Stimulated activated CD8-positive, alpha-beta memory T cell treated with anti-CD3 and anti-CD28 coated beads, Interleukin-7, amount 100 ng/mL, for 4 hours (primary cell): ENCODE measurements at regions not wholly inside any gene's neighbourhood (a gene's known extent, or its start where the extent isn't known, plus 50 kb on each side); places are given as distances from the start of the nearest gene placed in this dataset.

Experiments
- DNase-seq, 2 donors: peaks; one replicate each; pipeline ENCODE4 v3.0.0-alpha.2; 2020; ENCODE audit warnings: low read depth in 2 of 2

DNA sequence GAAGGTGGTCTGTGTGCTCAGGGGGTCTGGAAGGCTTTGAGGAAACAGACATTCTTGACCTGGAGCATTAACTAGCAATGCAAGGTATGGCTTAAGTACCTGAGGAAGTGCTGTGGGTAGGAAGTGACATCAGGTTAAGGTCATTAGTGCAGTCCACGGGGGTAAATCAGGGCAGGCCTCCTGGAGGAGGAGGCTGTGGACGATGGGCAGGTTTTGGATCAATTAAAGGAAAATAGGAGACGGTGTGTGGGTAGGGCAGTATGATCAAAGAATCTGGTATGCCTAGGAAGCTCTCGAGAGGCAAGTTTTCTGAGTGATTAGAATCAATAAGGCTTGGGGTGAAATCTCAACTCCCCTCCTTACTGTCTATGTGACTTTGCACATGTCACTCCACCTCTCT lies 295.3 kb downstream of the AACS start:
- DNase-seq = no peak

DNA sequence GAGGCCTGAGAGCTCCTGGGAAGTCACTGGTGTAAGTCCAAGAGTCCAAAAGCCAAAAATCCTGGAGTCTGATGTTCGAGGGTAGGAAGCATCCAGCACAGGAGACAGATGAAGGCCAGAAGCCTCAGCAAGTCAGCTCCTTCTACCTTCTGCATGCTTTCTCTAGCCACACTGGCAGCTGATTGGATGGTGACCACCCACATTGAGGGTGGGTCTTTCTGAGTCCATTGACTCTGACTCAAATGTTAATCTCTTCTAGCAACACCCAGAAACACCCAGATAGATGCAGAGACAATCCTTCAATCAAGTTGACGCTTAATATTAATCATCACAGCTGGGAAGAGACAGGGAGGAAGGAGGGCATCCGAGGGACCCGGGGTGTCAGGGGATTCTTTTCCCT lies 305.8 kb downstream of the AACS start:
- no peak for DNase-seq

DNA sequence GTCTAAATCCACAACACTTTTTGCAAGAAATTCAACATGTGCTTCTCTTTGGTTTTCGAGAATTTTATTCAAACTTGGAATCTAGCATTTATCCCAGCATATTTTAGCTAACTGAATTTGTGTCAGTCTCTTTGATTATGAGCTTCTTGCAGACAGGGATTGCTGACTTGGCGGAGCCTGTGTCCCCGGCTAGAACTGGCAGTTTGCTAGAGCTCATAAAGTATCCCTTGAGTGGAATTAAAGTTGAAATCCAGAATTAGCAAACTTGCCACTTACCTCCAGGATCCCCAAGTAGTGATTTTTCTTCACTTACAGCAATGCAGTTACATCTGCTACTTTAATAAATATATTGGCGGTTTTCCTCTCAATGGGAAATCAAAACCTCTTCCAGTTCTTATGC lies 306.9 kb downstream of the AACS start:
- DNase-seq = no peak

DNA sequence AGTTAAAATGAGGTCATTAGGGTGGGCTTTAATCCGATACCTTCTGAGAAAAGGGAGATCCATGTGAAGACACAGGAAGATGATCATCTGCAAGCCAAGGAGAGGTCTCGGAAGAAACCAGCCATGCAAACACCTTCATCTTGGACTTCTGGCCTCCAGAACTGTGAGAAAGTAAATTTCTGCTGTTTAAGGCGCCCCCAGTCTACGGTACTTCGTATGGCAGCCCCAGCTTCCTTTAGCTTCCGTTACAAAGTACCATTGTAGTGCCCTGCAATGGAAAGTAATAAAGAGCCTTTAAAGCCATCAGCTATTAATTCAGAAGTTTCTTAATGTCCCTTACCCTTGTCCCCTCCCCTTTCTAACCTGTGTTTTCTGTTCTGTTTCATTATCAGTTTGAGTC lies 308.1 kb downstream of the AACS start:
- DNase-seq = no peak

DNA sequence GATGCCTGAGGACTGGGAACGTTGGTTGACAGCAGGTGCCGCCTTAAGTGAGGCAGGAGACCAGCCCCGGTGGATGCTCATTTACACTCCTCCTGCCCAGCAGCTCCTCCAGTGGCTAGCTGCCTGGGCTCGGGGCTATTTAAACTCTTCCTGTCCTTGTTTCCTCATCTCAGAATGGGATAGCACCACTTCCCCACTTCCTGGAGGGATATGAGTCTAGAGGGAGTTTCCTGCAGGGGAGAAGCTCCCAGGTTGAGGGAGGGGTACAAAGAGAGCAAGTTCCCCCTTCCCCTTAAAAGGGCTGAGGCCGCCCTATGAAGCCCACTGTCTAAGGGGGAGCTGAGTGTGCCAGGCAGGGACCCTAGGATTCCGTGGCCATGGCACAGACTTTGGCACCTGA lies 311.2 kb downstream of the AACS start:
- no peak for DNase-seq

DNA sequence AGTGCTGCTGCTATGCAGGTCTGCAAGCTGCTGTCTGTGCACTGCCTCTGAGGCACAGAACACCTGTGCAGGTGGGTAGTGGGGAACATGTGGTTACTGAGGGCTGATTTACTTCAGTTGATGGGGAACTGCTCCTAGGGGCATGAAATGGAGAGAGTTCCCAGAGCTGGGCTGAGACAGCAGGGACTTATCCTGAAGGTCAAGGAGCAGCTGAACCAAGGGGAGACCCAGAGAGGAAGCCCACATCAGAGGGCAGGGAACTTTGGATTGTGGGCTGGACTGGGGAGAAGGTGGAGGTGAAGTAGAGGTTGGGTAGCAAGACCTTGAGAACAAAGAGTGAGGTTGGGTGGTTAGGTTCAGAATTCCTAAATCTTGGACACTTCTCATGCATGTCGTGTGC lies 311.9 kb downstream of the AACS start:
- no peak for DNase-seq

DNA sequence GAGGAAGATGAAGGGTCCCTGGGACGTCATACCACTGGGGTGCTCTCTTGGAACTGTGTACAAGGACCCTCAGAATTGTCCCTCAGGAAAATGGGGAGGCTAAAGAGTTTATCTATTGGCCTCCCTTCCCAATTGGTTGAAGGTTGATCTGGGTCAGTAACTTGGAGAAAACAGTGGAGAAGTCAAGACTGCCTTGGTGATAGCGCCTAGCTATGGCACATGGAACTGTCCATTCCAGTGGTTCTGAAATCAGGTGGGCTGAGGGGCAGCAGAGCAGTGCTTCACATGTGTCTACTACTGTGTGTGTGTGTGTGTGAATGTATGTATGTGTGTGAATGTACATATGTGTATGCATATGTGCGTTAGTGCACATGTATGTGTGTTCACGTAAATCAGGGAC lies 316.1 kb downstream of the AACS start:
- DNase-seq = no peak

DNA sequence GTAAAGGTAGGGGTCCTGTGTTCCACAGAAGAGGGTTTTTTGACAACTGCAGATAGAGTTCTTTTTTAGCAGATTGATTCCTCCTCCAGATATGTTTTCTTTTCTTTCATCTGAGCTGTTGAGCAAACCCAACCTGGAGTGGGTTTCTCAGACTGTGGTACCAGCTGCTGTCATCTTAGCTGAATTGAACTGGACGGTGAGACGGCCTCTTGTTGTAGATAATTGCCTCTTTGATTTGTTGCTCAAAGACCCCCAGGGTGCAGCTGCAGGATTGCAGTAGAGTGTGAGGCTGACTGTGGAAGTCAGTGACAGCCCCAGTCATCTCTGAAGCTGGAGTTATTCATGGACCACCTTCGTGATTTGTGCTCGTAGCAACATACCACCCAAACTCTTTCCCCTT lies 317.7 kb downstream of the AACS start:
- no peak for DNase-seq

DNA sequence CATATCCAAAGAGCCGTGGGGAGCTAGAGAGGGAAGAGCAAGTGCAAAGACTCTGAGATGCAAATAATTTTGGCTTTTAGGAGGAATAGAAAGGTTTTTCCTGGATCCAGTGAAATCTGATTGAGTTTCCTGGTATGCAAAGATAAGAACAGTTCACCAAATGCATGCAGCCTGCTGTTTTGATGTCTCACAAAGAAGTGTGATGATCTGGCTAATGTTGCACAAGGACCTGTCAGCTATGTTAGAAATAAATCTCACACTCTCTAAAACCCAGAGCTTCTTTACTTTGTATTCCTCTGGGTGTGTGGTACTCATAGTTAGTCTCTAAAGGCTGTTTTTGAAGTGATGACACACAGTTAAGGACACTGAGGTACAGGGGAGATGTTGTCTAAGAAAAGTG lies 321.4 kb downstream of the AACS start:
- no peak for DNase-seq

DNA sequence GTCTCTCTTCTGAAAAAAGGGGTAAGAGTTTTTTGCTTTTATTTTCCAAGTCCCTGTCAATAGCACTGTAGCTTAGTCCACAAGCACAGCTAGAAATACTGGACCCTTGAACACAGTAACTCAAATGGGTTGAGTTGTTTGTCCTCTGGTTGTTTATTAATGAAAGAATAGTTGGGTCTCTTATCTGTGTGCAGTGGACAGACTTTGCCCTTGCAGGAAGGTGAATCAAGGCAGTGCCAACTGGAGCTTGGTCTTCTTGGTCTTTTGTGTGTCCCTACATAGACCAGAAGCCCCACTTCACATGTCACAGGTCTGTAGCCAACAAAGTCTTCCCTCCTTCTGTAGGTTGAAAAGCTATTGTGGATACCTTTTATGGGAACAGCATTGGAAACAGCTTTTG lies 322.0 kb downstream of the AACS start:
- no peak for DNase-seq

DNA sequence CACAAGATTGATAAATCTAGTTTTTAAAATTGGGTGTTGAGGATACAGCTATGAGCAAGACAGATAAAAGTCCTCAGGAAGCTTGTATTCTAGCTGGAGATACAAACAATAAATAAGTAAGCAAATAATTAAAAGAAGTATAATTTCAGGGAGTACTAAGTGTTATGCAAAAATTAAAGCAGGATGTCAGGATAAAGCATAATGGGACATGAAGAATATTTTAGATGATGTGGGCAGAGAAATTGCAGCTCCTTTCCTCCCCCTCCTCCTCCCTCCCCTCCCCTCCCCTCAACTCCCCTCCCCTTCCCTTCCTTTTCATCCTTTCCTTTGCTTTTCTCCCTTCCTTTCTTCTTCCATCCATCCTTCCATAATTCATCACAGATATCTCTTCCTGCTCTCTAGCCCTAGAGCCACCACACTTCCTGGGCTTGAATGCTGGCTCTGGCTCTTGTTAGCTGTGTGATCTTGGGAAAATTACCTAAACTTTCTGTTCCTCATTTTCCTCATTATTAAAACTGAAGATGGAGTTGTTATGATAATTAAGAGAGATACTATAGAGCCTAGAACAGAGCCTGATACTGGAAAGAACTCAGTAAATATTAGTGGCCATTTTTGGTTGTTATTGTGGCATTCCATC lies 323.9 kb downstream of the AACS start:
- no peak for DNase-seq

DNA sequence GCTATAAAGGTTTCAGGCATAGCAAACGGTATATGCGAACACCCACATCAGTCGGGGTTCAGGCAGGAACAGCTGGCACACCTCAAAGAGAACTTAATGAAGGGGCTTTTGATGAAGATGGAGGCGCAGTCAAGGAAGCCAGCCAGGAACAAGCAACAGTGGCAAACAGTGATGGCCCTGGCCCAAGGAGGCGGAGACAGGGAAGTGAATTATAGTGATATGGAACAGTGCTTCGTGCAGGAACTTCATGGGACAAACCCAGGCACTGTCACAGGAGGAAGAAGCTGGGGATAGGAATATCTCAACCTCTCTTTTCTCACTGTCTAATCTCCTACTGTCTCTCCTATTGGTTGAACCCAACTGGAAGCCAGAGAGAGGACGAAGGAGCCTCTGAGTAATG lies 328.3 kb downstream of the AACS start:
- DNase-seq = no peak

DNA sequence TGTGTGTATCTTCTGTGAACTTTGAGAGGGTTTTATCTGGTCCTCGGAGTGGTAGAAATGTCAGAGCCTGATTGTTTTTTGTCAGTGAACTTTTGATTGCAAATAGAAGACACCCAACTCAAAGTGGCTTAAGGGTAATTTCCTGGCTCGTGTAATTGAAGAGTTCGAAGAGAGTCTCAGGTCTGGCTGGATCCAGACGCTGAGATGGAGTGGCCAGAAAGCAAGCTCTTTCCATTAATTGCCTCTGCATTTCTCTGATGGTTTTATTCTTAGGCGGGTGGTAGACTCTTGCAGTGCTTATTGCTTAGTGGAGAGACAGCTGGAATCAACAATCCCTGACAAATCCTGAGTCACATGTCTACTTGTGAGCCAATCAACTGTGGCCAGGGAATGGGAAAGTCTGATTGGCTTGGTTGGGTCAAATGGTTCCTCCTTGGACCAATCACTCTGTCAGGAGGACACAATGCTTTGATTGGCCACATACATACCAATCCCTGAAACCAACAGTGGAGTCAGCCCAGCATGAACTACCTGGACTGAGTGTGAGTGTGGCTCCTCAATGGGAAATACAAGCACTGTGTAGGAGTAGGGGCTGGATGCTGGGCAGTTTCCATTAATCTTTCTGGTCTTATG lies 330.5 kb downstream of the AACS start:
- DNase-seq = no peak

DNA sequence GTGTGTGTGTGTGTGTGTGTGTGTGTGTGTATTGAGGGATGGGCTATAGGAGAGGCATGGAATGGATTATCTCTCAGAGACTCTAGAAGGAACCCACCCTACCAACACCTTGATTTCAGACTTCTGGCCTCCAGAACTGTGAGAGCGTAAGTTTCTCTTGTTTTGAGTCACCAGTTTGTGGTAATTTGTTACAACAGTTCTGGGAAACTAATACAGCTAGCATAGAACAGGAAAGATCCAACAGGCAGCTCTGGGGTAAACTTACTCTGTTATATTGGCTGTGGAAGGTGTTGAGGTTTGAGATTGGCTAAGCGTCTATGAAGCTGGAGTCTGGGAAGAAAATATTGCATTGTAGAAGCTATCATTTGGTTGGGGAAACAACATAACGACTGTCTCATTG lies 334.3 kb downstream of the AACS start:
- DNase-seq = no peak

DNA sequence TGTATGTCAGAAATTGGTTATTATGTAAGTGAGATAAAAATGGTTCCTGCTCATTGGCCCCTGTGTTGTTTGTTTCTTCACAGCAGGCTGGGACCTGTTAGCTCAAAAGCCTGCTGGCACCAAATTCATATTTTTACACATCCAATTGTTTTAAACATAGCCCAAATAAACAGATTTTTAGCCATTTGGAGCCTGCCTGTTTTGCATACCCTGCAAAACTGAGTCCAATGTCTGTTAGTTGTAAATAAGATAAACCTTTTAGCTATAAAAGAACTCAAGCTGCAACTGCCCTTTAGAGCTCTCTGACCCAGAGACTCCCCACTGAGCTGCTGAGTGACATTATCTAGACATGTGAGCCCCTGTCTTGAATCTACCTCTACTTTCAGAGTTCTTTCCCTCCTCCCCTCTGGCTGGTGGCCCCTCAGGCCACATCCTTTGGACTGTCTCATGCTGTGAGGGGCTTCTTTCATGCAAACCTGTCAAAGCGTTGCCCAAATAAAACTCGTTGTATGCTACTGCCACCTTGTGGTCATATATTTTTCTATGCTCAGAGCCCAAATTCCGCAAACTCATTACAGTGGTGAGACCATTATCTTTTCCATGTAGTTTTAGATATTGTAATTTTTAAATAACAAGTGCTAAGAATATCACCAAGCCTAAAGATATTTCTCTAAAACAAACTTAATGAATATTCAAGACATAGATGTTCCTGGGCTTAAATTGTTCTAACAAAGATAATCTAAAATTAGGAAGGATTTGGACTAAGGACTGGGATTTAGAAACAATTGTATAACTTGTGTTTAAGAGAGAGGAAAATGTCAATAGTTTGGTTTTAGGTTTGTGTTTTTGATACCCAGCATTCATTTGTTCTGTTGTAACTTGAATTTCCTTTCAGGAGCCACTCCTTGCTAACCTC lies 337.9 kb downstream of the AACS start:
- no peak for DNase-seq

DNA sequence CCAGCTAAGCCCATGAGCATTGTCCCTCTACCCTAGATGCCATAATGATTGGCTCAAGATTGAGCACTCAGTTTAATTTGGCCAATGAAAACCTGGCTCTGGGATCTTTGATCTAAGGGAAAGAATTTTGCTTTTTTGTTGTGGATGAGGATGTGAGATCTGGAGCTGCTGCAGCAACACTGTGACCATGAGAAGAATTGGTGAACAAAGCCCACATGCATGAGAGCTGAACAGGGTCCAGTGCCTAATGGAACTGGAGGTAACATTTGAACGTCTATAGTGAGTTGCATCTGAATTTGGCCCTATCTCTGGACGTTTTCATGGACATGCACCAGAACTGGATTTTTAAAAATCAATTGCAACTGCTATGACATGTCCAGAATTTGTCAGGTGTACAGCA lies 338.6 kb downstream of the AACS start:
- DNase-seq = no peak

DNA sequence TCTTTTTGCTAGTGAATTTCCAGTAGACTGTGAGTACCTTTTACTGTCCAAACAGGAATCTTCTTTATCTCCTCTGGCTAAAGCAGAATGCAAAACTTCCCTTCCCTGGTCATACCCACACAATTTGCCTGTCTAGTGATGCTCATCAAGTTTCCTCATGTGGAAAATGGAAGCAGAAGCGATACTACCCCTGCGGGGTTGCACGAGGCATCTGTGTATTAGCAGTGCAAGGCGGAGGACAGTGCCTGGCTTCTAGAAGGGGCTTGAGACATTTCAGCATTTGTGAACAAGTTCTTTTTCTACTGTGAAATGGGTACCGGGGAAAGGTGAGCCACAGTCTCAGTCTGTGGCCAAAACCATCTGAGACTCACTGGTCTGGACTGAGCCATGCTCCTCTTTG lies 340.9 kb downstream of the AACS start:
- no peak for DNase-seq

DNA sequence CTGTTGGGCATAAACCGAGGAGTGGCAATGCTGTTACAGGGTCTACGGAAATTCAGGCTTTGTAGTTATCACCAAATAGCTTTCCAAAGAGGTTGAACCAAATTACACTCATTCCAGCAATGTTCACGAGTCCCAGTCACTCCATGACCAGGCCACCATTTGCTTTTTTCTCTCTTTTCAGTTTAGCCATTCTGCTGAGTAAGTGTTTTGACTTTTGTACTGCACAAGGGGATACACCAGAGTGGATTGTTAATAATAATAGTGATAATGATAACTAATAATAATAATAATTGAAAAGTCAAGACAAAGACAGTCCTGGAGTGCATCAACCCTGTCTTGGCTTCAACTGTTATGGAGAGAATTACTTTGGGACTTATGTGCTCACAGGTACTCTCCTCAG lies 343.5 kb downstream of the AACS start:
- no peak for DNase-seq

DNA sequence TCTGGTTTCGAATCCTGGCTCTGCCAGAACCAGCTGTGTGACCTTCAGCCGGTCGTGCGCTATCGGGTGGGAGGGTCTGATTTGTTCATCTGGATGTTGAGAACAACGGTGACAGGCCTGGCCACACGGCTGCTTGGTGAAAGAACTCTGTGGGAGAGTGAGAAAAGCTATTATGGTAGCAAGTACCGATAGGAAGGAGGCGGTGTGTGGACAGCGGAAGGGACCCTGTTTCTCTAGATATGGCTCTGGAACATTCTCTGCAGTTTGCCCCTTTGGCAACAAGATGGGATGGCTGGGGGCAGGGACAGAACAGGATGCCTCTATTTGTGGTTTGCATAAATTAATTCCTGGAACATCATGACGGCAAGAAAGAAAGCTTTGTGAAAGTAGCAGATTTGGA lies 347.3 kb downstream of the AACS start:
- DNase-seq = no peak

DNA sequence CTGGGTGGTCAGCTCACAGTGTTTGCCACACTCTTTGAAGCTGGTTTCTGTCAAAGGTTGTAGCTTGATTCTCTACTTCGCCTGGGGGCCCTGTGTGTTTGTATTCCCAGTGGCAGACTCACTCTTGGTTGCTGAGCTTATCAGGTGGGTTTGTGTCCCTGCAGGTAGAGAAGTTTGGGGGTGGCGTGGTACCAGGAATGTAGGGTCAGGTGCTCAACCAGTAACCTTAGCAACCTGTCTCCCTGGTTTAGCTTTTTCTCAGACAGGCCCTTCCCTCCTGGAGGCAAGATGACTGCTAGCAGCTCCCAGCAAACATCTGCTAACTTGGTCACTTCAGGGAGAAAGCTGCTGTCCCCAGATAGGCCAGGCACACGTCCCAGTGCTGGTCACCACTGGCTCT lies 352.2 kb downstream of the AACS start:
- no peak for DNase-seq

DNA sequence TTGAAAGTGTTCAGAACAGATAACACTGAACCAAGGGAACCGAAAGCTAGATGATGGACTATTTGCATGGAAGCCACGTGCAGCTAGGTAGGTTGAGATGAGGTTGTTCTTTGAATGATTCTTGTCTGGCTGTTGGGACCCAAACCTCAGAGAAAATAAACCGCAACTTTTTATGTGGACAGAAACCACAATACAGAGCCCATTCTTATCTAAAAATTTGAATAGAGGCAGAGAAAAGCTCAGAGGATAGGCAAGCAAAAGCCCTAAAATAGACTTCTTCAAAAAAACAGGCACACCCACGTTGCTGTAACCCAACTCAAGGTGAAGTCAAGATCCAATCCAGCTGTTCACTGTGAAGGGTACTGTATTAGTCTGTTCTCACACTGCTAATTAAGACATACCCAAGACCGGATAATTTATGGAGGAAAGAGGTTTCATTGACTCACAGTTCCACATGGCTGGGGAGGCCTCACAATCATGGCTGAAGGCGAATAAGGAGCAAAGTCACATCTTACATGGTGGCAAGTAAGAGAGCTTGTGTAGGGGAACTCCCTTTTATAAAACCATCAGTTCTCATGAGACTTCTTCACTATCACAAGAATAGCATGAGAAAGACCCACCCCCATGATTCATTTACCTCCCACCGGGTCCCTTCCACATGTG lies 353.8 kb downstream of the AACS start:
- DNase-seq = no peak

DNA sequence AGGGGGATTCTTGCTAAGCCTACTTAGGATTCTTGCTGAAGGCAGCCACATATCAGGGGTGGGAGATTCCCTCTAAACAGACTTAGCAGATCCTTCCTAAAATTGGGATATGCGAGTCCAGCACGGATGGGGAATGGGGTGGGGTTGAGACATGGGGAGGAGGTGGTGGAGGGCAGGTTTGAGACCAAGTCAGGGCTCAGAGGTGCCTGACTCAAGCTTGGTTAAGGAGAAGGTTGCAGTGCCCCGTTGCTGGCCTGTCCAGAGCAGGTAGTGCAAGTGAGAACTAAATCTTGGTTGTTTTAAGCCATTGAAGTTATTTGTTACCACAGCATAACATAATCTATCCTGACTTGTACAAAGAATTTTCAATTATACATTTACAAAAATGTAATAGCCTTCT lies 359.7 kb downstream of the AACS start:
- DNase-seq = no peak

DNA sequence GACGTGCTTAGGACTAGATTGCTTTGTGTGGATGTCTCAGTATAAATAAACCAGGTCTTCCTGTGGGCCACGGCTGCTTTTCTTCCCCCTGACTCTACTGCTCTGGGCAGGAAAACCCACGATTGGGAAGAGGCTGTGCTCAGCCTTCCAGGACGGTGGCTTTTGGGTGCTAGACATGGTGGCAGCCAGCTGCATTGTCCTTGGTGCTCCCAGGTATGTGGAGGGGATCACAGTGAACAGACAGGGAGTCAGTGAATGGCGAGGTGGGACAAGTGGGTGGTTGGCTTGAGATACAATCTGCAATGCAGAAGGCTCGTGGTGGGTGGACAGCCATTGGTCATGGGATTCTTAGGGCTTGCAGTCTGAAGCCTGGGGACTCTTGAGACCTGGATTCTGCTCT lies 366.3 kb downstream of the AACS start:
- DNase-seq = no peak
